HCT116 (cell line): ENCODE measurements at regions not wholly inside any gene's neighbourhood (a gene's known extent, or its start where the extent isn't known, plus 50 kb on each side); places are given as distances from the start of the nearest gene placed in this dataset.

Experiments used
- ATAC-seq: fragments of 200-7000 bp; cut with Tn5 transposase; 2 replicates; pipeline ENCODE4 v1.9.1; 2020; ENCODE audit warnings: mild to moderate bottlenecking, moderate library complexity
- BruUV-seq: library from RNA; stranded (reverse); fragments of 400-500 nt; replicated peaks from 2 replicates; lab custom pipeline; 2021; lab: Mats Ljungman, UMichigan
- CTCF ChIA-PET: fragments of 300-600 bp; sonication (Branson Sonifier 250); formaldehyde crosslinking; loops from one replicate; lab custom pipeline; 2021; ENCODE audit warnings: antibody characterized with exemption; lab: Charles Lee
- POLR2A ChIA-PET: fragments of 300-600, 350-600 bp; sonication (Branson Sonifier 250); formaldehyde crosslinking; loops from one replicate; lab custom pipeline; 2021; ENCODE audit warnings: antibody characterized with exemption; lab: Charles Lee
- RAD21 ChIA-PET, 2 experiments: fragments of 300-600 bp; sonication (Branson Sonifier 250); formaldehyde crosslinking; loops; one replicate each; lab custom pipeline; 2023; ENCODE audit warnings: low total read pairs in 2 of 2; ENCODE audit not compliant: uncharacterized antibody in 2 of 2, unreplicated experiment in 2 of 2, low non-redundant PET in 1 of 2; lab: Charles Lee
- DNase-seq: peaks from one replicate; pipeline ENCODE4 v3.0.0-alpha.2; 2010; ENCODE audit warnings: low read depth, low spot score
- H2AFZ ChIP-seq: fragments of 200-600 bp; shearing (Covaris generic), sonication (generic); 2 replicates; pipeline ENCODE4 v1.6.1; 2017; ENCODE audit warnings: low read depth, mixed run types, mixed read lengths, antibody characterized with exemption, low read length; ENCODE audit not compliant: poor library complexity, severe bottlenecking
- H3K27ac ChIP-seq: 2 replicates; pipeline ENCODE4 v1.5.1; 2012; ENCODE audit warnings: low read depth, low read length
- H3K27me3 ChIP-seq: fragments of 200-600 bp; sonication (generic); 2 replicates; pipeline ENCODE4 v1.6.1; 2016; ENCODE audit warnings: mixed run types, low read length, mixed read lengths; ENCODE audit not compliant: insufficient read depth
- H3K36me3 ChIP-seq, 2 experiments: fragments of 200-500 bp in 1 of 2; fragments of 200-600 bp in 1 of 2; sonication (Bioruptor generic) in 1 of 2; sonication (generic) in 1 of 2; 2 replicates each; pipeline versions ENCODE4 v1.5.1 to v1.6.1; 2014 to 2016; ENCODE audit warnings: low read length in 2 of 2, inconsistent platforms in 1 of 2, mixed read lengths in 1 of 2, mixed run types in 1 of 2; ENCODE audit not compliant: insufficient read depth in 2 of 2, control insufficient read depth in 1 of 2
- H3K4me1 ChIP-seq, 2 experiments: fragments of 200-600 bp in 1 of 2; sonication (generic) in 1 of 2; 2 replicates each; pipeline versions ENCODE4 v1.5.1 to v1.6.1; 2012 to 2017; ENCODE audit warnings: low read length in 2 of 2, inconsistent platforms in 1 of 2, mild to moderate bottlenecking in 1 of 2, mixed read lengths in 1 of 2, mixed run types in 1 of 2, moderate library complexity in 1 of 2; ENCODE audit not compliant: insufficient read depth in 2 of 2, control insufficient read depth in 1 of 2
- H3K4me2 ChIP-seq: fragments of 200-600 bp; sonication (generic); 2 replicates; pipeline ENCODE4 v1.6.1; 2017; ENCODE audit warnings: mixed run types, low read length, mixed read lengths
- H3K4me3 ChIP-seq, 2 experiments: fragments of 200-600 bp in 1 of 2; sonication (generic) in 1 of 2; replicated peaks in 1 of 2; 2 replicates each; pipeline ENCODE4 v1.5.1; 2011 to 2016; ENCODE audit warnings: low read length in 2 of 2, control low read depth in 1 of 2, low read depth in 1 of 2, mild to moderate bottlenecking in 1 of 2, mixed read lengths in 1 of 2, mixed run types in 1 of 2
- H3K79me2 ChIP-seq: fragments of 200-600 bp; sonication (generic); 2 replicates; pipeline ENCODE4 v1.6.1; 2017; ENCODE audit warnings: mild to moderate bottlenecking, mixed run types, low read length, moderate library complexity, mixed read lengths; ENCODE audit not compliant: insufficient read depth
- H3K9ac ChIP-seq: fragments of 200-600 bp; sonication (generic); 2 replicates; pipeline ENCODE4 v1.6.1; 2016; ENCODE audit warnings: low read length, mixed read lengths
- H3K9me2 ChIP-seq: fragments of 200-600 bp; sonication (generic), shearing (Covaris generic); 2 replicates; pipeline ENCODE4 v1.6.1; 2017; ENCODE audit warnings: mixed run types, mild to moderate bottlenecking, moderate library complexity; ENCODE audit not compliant: insufficient read depth
- H3K9me3 ChIP-seq, 2 experiments: fragments of 200-500 bp in 1 of 2; fragments of 200-600 bp in 1 of 2; sonication (Bioruptor generic) in 1 of 2; sonication (generic) in 1 of 2; 2 replicates each; pipeline ENCODE4 v1.6.1; 2014 to 2017; ENCODE audit warnings: low read length in 2 of 2, mixed read lengths in 2 of 2, inconsistent platforms in 1 of 2, low read depth in 1 of 2, mild to moderate bottlenecking in 1 of 2, mixed run types in 1 of 2, moderate library complexity in 1 of 2; ENCODE audit not compliant: control insufficient read depth in 1 of 2, insufficient read depth in 1 of 2
- H4K20me1 ChIP-seq: fragments of 200-600 bp; sonication (generic), shearing (Covaris generic); 2 replicates; pipeline ENCODE4 v1.6.1; 2017; ENCODE audit warnings: mixed run types, mild to moderate bottlenecking, moderate library complexity; ENCODE audit not compliant: insufficient read depth
- CEBPB ChIP-seq: IDR thresholded peaks from 2 replicates; pipeline ENCODE4 v1.6.1; 2012; ENCODE audit warnings: low read depth
- EGR1 ChIP-seq: IDR thresholded peaks from 2 replicates; pipeline ENCODE4 v1.6.1; 2012; ENCODE audit warnings: low read depth
- ELF1 ChIP-seq: IDR thresholded peaks from 2 replicates; pipeline ENCODE4 v1.6.1; 2012; ENCODE audit warnings: low read depth, borderline replicate concordance
- EZH2phosphoT487 ChIP-seq: fragments of 200-600 bp; IDR thresholded peaks from 2 replicates; pipeline ENCODE4 v1.6.1; 2018; ENCODE audit warnings: antibody characterized with exemption, borderline replicate concordance
- FOSL1 ChIP-seq: IDR thresholded peaks from 2 replicates; pipeline ENCODE4 v1.6.1; 2012; ENCODE audit warnings: low read depth
- POLR2A ChIP-seq: IDR thresholded peaks from 2 replicates; pipeline ENCODE4 v1.7.0; 2011; ENCODE audit warnings: borderline replicate concordance; ENCODE audit not compliant: insufficient read depth, insufficient read length; ENCODE audit errors: extremely low read depth
- POLR2AphosphoS5 ChIP-seq: IDR thresholded peaks from 2 replicates; pipeline ENCODE4 v1.6.1; 2011; ENCODE audit warnings: mild to moderate bottlenecking, low read depth, low read length, moderate library complexity
- SP1 ChIP-seq: IDR thresholded peaks from 2 replicates; pipeline ENCODE4 v1.6.1; 2012; ENCODE audit warnings: low read depth
- SRF ChIP-seq: IDR thresholded peaks from 2 replicates; pipeline ENCODE4 v1.6.1; 2012; ENCODE audit warnings: low read depth
- YY1 ChIP-seq: IDR thresholded peaks from 2 replicates; pipeline ENCODE4 v1.6.1; 2011; ENCODE audit warnings: low read length, low read depth, moderate library complexity, mild to moderate bottlenecking; ENCODE audit not compliant: insufficient replicate concordance; ENCODE audit errors: extremely low read depth
- ZNF274 ChIP-seq: fragments of 200-500 bp; sonication (Bioruptor generic); IDR thresholded peaks from 2 replicates; pipeline ENCODE4 v1.6.1; 2014; ENCODE audit warnings: mild to moderate bottlenecking, low read depth, low read length, inconsistent platforms
- intact Hi-C: fragments of 100-400 bp; cut with micrococcal nuclease; formaldehyde crosslinking; loops from 2 replicates; pipeline ENCODE4 v1.10.0; 2022
- TF ChIP-seq, protein P1 (sequence below): IDR thresholded peaks from 2 replicates; pipeline ENCODE4 v1.6.1; 2012
- TF ChIP-seq, protein P2 (sequence below), 3 experiments: fragments of 200-600 bp in 1 of 3; sonication (generic) in 1 of 3; IDR thresholded peaks in 2 of 3; conservative IDR thresholded peaks in 1 of 3; 2 replicates each; pipeline ENCODE4 v1.5.1; 2012 to 2017; ENCODE audit warnings: low read depth in 2 of 3, low read length in 2 of 3, antibody characterized with exemption in 1 of 3, borderline replicate concordance in 1 of 3, control low read depth in 1 of 3, mild to moderate bottlenecking in 1 of 3, mixed read lengths in 1 of 3, mixed run types in 1 of 3, moderate library complexity in 1 of 3; ENCODE audit not compliant: insufficient read depth in 1 of 3
- TF ChIP-seq, protein P3 (sequence below): IDR thresholded peaks from 2 replicates; pipeline ENCODE4 v1.6.1; 2012; ENCODE audit warnings: low read depth
- TF ChIP-seq, protein P4 (sequence below): IDR thresholded peaks from 2 replicates; pipeline ENCODE4 v1.6.1; 2012

DNA sequence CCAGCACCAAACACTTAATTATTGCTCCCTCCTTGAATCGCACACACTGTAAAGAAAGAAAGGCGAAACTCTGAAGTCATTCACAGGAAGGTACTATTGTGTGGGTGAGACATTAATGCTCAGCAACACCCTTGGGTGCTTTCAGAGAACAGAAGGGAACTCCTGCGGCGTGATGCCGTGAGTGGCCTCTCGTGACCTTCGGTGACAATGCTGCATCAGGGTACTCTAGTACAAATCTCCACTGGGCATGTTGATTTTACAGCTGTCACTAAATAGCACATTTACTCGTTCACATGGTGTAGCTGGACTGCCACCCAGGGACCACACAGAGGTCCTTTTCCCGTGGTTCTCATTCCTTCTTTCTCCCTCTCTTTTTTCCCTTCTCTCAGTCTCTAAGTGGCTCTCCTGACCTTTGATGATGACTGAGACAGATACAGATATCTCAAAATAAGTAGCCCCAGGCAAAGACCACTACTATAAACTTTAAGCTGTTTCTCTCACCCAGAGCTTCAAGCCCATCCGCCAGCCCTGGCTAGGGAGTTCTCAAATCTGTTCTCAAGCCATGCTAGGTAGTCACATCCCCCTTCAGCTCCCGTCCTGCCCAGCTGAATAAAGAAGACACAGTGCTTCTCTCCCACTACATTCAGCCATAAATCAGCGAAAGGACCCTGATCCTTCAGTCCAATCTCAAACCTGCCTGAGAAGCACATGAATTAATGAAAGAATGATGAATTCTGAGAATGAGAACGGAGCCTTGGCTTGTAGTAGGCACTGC, 223.4 kb upstream of the FMN2 start:
- ATAC-seq (no peak), DNase-seq (no peak)
- Histone ChIP-seq H3K9me2 (no peaks in the 10 kb centered on the region), H3K27me3 (no peaks in the 10 kb centered on the region), H3K36me3 (no peaks in the 10 kb centered on the region), H3K9ac (no peak overlapping the region), H3K9me3 (peaks cover 0 to 15% of the 10 kb centered on the region in 2 experiments; a peak in 1 of 4 replicates), H3K4me2 (no peak overlapping the region), H3K27ac (no peak overlapping the region), H3K4me1 (no peaks in the 10 kb centered on the region), H4K20me1 (no peaks in the 10 kb centered on the region), H3K79me2 (no peaks in the 10 kb centered on the region), H3K4me3 (no peak overlapping the region), H2AFZ (no peak overlapping the region)
- ChIA-PET POLR2A (no interaction called here), RAD21 (no interaction called here), CTCF (no interaction called here)
- intact Hi-C loops: no loop called here
- TF ChIP-seq FOSL1: no peak
- TF ChIP-seq POLR2AphosphoS5: no peak
- no peak for TF ChIP-seq EZH2phosphoT487
- no peak for TF ChIP-seq SRF
- no peak for TF ChIP-seq SP1
- TF ChIP-seq CEBPB: no peak
- no TSS peak for BruUV-seq

DNA sequence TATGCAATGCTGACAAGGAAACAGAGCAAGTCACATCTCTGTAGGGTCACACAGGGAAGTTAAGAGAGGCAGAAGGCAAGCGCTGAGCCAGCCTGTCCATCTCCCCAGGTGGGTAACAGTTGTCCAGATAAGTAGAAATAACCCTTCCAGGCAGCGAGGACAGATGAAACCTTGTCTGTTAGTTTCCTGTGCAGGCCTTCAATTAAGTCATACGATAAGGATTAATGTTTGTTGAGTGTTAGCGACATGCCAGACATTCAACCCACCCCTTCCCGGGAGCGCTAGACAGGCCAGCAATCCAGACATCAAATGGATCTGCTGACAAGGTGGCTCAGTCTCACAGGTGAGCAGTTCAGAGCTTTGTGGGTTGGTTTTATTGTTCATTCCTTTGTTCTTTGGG, 221.5 kb upstream of the FMN2 start:
- RAD21 ChIA-PET: no interaction called here
- peaks cover 0 to 10% of the 10 kb centered on the region in 2 experiments; a peak in 1 of 4 replicates for H3K9me3 ChIP-seq
- POLR2A ChIA-PET: no interaction called here
- intact Hi-C loops: no loop called here
- ATAC-seq (no peak), DNase-seq (no peak)
- no peaks in the 10 kb centered on the region for H3K9me2 ChIP-seq
- no peak overlapping the region for H2AFZ ChIP-seq
- H3K36me3 ChIP-seq: no peaks in the 10 kb centered on the region
- H3K4me3 ChIP-seq: no peak overlapping the region
- H3K27me3 ChIP-seq: no peaks in the 10 kb centered on the region
- no peaks in the 10 kb centered on the region for H3K4me1 ChIP-seq
- H3K9ac ChIP-seq: no peak overlapping the region
- H3K79me2 ChIP-seq: no peaks in the 10 kb centered on the region
- CTCF ChIA-PET: no interaction called here
- no peaks in the 10 kb centered on the region for H4K20me1 ChIP-seq
- no peak overlapping the region for H3K4me2 ChIP-seq
- no peak overlapping the region for H3K27ac ChIP-seq
- BruUV-seq: no TSS peak
- TF ChIP-seq ELF1 (no peak), POLR2A (no peak), EGR1 (no peak), SRF (no peak), ZNF274 (no peak), POLR2AphosphoS5 (no peak), YY1 (no peak), CEBPB (no peak)
- TF ChIP-seq, protein P1, sequence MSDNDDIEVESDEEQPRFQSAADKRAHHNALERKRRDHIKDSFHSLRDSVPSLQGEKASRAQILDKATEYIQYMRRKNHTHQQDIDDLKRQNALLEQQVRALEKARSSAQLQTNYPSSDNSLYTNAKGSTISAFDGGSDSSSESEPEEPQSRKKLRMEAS: no peak
- TF ChIP-seq, protein P2, sequence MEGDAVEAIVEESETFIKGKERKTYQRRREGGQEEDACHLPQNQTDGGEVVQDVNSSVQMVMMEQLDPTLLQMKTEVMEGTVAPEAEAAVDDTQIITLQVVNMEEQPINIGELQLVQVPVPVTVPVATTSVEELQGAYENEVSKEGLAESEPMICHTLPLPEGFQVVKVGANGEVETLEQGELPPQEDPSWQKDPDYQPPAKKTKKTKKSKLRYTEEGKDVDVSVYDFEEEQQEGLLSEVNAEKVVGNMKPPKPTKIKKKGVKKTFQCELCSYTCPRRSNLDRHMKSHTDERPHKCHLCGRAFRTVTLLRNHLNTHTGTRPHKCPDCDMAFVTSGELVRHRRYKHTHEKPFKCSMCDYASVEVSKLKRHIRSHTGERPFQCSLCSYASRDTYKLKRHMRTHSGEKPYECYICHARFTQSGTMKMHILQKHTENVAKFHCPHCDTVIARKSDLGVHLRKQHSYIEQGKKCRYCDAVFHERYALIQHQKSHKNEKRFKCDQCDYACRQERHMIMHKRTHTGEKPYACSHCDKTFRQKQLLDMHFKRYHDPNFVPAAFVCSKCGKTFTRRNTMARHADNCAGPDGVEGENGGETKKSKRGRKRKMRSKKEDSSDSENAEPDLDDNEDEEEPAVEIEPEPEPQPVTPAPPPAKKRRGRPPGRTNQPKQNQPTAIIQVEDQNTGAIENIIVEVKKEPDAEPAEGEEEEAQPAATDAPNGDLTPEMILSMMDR (IDR thresholded peaks at IDR 0.05 in 2 of 3, conservative IDR thresholded peaks at IDR 0.05 in 1 of 3; ENCODE audit: borderline replicate concordance in 1 of 3, insufficient read depth in 1 of 3, low read depth in 2 of 3, low read length in 2 of 3): no peak
- TF ChIP-seq, protein P3, sequence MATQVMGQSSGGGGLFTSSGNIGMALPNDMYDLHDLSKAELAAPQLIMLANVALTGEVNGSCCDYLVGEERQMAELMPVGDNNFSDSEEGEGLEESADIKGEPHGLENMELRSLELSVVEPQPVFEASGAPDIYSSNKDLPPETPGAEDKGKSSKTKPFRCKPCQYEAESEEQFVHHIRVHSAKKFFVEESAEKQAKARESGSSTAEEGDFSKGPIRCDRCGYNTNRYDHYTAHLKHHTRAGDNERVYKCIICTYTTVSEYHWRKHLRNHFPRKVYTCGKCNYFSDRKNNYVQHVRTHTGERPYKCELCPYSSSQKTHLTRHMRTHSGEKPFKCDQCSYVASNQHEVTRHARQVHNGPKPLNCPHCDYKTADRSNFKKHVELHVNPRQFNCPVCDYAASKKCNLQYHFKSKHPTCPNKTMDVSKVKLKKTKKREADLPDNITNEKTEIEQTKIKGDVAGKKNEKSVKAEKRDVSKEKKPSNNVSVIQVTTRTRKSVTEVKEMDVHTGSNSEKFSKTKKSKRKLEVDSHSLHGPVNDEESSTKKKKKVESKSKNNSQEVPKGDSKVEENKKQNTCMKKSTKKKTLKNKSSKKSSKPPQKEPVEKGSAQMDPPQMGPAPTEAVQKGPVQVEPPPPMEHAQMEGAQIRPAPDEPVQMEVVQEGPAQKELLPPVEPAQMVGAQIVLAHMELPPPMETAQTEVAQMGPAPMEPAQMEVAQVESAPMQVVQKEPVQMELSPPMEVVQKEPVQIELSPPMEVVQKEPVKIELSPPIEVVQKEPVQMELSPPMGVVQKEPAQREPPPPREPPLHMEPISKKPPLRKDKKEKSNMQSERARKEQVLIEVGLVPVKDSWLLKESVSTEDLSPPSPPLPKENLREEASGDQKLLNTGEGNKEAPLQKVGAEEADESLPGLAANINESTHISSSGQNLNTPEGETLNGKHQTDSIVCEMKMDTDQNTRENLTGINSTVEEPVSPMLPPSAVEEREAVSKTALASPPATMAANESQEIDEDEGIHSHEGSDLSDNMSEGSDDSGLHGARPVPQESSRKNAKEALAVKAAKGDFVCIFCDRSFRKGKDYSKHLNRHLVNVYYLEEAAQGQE: no peak
- TF ChIP-seq, protein P4, sequence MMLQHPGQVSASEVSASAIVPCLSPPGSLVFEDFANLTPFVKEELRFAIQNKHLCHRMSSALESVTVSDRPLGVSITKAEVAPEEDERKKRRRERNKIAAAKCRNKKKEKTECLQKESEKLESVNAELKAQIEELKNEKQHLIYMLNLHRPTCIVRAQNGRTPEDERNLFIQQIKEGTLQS: no peak
